ENCODE measurements at regions not wholly inside any gene's neighbourhood (a gene's known extent, or its start where the extent isn't known, plus 50 kb on each side); places are given as distances from the start of the nearest gene placed in this dataset.

DNA sequence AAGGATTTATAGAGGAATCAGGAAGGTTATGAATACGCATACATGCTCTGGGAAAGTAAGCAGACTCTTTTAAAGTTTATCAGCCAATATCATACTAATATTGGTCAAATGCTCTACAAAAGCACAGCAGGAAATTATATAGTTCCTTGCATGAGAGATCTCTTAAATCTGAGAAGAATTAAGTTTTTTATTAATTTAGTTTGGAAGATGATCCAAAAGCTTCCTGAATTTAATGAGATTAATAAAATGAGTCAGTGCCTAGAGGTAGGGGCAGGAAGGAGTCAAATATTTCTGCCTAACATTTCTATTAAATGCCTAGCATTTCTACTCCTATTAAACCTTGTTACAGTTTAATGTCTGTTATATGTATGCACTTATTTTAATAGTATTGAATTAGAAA is 1608.2 kb downstream of the GRIK2 start:
- peaks cover 18% of the 10 kb centered on the region for H3K9me3 Mint-ChIP-seq
- DNase-seq (ENCODE audit: low spot score) (no peak), ATAC-seq (no peak)
- H3K36me3 Mint-ChIP-seq: peaks cover 15% of the 10 kb centered on the region
- ChIA-PET CTCF (no interaction called here), POLR2A (no interaction called here)
- no peak overlapping the region for H3K4me3 Mint-ChIP-seq
- H3K27me3 Mint-ChIP-seq (ENCODE audit: low read depth): no peaks in the 10 kb centered on the region; the same call in 1 of the 2 replicates
- H3K27ac Mint-ChIP-seq: peak overlapping the region; percentile 49; the same call in 1 of the 2 replicates
- no peak for TF ChIP-seq ATF1 (CRISPR knock-in tag; IDR thresholded peaks at IDR 0.05)
- H3K4me1 Mint-ChIP-seq: peaks cover 15% of the 10 kb centered on the region

DNA sequence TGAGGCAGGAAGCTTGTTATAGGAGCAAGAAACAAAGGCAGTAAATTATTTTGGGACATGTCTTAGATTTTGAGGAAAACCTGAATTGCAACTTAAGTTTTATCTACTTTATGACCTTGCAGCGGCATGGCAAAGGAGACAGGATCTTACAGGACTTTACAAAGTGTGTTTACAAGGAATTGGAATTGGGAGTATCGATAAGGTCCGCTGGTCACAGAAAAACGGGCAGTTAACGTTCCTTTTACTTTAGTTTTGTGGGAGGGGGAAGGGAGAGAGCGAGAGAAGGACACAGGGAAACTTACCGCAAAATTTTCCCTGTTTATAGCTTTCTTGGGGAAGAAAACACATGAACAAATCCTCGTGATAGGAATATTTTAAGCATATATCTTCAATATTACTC is 1607.2 kb downstream of the GRIK2 start:
- CTCF ChIA-PET: no interaction called here
- DNase-seq (ENCODE audit: low spot score) (no peak), ATAC-seq (no peak)
- Mint-ChIP-seq H3K9me3 (peaks cover 17% of the 10 kb centered on the region), H3K36me3 (peaks cover 15% of the 10 kb centered on the region), H3K4me1 (peaks cover 15% of the 10 kb centered on the region), H3K4me3 (peak overlapping the region; percentile 44), H3K27me3 (ENCODE audit: low read depth) (no peaks in the 10 kb centered on the region; the same call in 1 of the 2 replicates), H3K27ac (peak overlapping the region; percentile 64; the same call in 1 of the 2 replicates)
- TF ChIP-seq NFATC4 (CRISPR knock-in tag; IDR thresholded peaks at IDR 0.05) (no peak), ZNF263 (CRISPR knock-in tag; IDR thresholded peaks at IDR 0.05; ENCODE audit: low read depth) (no peak), MXD4 (CRISPR knock-in tag; IDR thresholded peaks at IDR 0.05; ENCODE audit: borderline replicate concordance) (no peak), RORB (CRISPR knock-in tag; IDR thresholded peaks at IDR 0.05) (no peak), ZNF671 (CRISPR knock-in tag; IDR thresholded peaks at IDR 0.05) (no peak), ZNF219 (CRISPR knock-in tag; IDR thresholded peaks at IDR 0.05; ENCODE audit: borderline replicate concordance) (no peak), TCF7 (CRISPR knock-in tag; IDR thresholded peaks at IDR 0.05; ENCODE audit: low read depth) (no peak), RELA (CRISPR knock-in tag; IDR thresholded peaks at IDR 0.05; ENCODE audit: borderline replicate concordance) (no peak), ZNF416 (CRISPR knock-in tag; IDR thresholded peaks at IDR 0.05) (no peak), HMGA2 (CRISPR knock-in tag; IDR thresholded peaks at IDR 0.05) (no peak), OVOL2 (CRISPR knock-in tag; IDR thresholded peaks at IDR 0.05; ENCODE audit: borderline replicate concordance) (no peak)
- TF ChIP-seq, protein P1, sequence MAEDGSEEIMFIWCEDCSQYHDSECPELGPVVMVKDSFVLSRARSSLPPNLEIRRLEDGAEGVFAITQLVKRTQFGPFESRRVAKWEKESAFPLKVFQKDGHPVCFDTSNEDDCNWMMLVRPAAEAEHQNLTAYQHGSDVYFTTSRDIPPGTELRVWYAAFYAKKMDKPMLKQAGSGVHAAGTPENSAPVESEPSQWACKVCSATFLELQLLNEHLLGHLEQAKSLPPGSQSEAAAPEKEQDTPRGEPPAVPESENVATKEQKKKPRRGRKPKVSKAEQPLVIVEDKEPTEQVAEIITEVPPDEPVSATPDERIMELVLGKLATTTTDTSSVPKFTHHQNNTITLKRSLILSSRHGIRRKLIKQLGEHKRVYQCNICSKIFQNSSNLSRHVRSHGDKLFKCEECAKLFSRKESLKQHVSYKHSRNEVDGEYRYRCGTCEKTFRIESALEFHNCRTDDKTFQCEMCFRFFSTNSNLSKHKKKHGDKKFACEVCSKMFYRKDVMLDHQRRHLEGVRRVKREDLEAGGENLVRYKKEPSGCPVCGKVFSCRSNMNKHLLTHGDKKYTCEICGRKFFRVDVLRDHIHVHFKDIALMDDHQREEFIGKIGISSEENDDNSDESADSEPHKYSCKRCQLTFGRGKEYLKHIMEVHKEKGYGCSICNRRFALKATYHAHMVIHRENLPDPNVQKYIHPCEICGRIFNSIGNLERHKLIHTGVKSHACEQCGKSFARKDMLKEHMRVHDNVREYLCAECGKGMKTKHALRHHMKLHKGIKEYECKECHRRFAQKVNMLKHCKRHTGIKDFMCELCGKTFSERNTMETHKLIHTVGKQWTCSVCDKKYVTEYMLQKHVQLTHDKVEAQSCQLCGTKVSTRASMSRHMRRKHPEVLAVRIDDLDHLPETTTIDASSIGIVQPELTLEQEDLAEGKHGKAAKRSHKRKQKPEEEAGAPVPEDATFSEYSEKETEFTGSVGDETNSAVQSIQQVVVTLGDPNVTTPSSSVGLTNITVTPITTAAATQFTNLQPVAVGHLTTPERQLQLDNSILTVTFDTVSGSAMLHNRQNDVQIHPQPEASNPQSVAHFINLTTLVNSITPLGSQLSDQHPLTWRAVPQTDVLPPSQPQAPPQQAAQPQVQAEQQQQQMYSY (CRISPR knock-in tag; IDR thresholded peaks at IDR 0.05): no peak
- TF ChIP-seq, protein P2, sequence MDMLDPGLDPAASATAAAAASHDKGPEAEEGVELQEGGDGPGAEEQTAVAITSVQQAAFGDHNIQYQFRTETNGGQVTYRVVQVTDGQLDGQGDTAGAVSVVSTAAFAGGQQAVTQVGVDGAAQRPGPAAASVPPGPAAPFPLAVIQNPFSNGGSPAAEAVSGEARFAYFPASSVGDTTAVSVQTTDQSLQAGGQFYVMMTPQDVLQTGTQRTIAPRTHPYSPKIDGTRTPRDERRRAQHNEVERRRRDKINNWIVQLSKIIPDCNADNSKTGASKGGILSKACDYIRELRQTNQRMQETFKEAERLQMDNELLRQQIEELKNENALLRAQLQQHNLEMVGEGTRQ (CRISPR knock-in tag; IDR thresholded peaks at IDR 0.05): no peak
- TF ChIP-seq, protein P3, sequence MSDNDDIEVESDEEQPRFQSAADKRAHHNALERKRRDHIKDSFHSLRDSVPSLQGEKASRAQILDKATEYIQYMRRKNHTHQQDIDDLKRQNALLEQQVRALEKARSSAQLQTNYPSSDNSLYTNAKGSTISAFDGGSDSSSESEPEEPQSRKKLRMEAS (CRISPR knock-in tag; IDR thresholded peaks at IDR 0.05): no peak
- TF ChIP-seq, protein P4, sequence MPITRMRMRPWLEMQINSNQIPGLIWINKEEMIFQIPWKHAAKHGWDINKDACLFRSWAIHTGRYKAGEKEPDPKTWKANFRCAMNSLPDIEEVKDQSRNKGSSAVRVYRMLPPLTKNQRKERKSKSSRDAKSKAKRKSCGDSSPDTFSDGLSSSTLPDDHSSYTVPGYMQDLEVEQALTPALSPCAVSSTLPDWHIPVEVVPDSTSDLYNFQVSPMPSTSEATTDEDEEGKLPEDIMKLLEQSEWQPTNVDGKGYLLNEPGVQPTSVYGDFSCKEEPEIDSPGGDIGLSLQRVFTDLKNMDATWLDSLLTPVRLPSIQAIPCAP (CRISPR knock-in tag; IDR thresholded peaks at IDR 0.05): no peak
- TF ChIP-seq, protein P5, sequence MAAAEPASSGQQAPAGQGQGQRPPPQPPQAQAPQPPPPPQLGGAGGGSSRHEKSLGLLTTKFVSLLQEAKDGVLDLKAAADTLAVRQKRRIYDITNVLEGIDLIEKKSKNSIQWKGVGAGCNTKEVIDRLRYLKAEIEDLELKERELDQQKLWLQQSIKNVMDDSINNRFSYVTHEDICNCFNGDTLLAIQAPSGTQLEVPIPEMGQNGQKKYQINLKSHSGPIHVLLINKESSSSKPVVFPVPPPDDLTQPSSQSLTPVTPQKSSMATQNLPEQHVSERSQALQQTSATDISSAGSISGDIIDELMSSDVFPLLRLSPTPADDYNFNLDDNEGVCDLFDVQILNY (CRISPR knock-in tag; IDR thresholded peaks at IDR 0.05): no peak
- TF ChIP-seq, protein P6, sequence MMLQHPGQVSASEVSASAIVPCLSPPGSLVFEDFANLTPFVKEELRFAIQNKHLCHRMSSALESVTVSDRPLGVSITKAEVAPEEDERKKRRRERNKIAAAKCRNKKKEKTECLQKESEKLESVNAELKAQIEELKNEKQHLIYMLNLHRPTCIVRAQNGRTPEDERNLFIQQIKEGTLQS (CRISPR knock-in tag; conservative IDR thresholded peaks at IDR 0.05): no peak
- POLR2A ChIA-PET: no interaction called here

All from WTC11 (cell line).